Heart left ventricle (tissue), 13 donors: ENCODE measurements at regions not wholly inside any gene's neighbourhood (a gene's known extent, or its start where the extent isn't known, plus 50 kb on each side); places are given as distances from the start of the nearest gene placed in this dataset.

Experiments used
- POLR2A ChIP-seq, 2 donors: fragments of 450-650 bp; IDR thresholded peaks; one replicate each; pipeline ENCODE4 v1.6.1; 2017; ENCODE audit warnings: antibody characterized with exemption in 2 of 2, mild to moderate bottlenecking in 2 of 2, moderate library complexity in 2 of 2
- TF ChIP-seq, protein P1 (sequence below), 12 donors: fragments of 200-600 bp; sonication (generic) in 4 of 12; IDR thresholded peaks; one replicate each; pipeline versions ENCODE4 v1.5.0 to v1.8.0; 2018 to 2022; ENCODE audit warnings: antibody characterized with exemption in 12 of 12, mild to moderate bottlenecking in 5 of 12
- donor health status: ischemic (EF 13 %, LVEDD 7.1; RV severe dilation, severe dysfunction).
- donor health status: DM: no; HTN: yes; CAD: no.
- donor health status: DM: no; HTN: no; CAD: no.
- donor health status: ischemic (EF 25% LVEDD 6.9; RV normal size, moderate dysfunction).
- donor health status: ischemic (EF 25% LVEDD 5.7; RV mildly dilated, moderate dysfunction).
- donor health status: ischemic (EF 35%, LVEDD 5.7; RV mildly dilated, moderate dysfunction).
- donor health status: nonischemic (EF 11% LVEDD 7.7; RV severe dilation, severe dysfunction).
- donor health status: DM: yes; HTN: yes; CAD: no.
- donor health status: PGD.
- donor health status: ischemic (EF 29% LVEDD 5.4; RV normal size, mild dysfunction).
- donor health status: nonischemic (EF 23%, LVEDD 6.1; RV moderate dilation, normal function).

DNA sequence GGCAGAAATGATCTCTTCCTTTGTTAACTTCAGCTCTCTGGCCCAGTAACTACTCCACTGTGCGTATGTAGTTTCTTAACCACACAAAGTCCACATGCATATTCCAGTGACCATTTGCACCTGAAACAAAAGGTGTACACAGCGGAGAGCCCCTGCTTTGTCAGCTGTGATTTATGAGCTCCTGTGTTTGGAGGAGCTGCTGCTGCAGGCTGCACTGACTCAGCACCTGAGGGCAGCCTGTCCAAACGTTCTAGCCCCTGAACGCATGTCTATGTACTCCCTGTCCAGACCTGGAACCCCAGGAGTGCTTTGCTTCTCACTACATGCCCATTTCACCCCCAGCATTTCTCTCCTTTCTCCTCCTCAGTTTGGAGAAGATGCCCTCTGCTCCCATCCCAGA, 216.1 kb downstream of the ABCC12 start:
- no peak for TF ChIP-seq POLR2A (IDR thresholded peaks at IDR 0.05)
- TF ChIP-seq, protein P1, sequence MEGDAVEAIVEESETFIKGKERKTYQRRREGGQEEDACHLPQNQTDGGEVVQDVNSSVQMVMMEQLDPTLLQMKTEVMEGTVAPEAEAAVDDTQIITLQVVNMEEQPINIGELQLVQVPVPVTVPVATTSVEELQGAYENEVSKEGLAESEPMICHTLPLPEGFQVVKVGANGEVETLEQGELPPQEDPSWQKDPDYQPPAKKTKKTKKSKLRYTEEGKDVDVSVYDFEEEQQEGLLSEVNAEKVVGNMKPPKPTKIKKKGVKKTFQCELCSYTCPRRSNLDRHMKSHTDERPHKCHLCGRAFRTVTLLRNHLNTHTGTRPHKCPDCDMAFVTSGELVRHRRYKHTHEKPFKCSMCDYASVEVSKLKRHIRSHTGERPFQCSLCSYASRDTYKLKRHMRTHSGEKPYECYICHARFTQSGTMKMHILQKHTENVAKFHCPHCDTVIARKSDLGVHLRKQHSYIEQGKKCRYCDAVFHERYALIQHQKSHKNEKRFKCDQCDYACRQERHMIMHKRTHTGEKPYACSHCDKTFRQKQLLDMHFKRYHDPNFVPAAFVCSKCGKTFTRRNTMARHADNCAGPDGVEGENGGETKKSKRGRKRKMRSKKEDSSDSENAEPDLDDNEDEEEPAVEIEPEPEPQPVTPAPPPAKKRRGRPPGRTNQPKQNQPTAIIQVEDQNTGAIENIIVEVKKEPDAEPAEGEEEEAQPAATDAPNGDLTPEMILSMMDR (IDR thresholded peaks at IDR 0.05), result no peak
